ENCODE measurements at regions not wholly inside any gene's neighbourhood (a gene's known extent, or its start where the extent isn't known, plus 50 kb on each side); places are given as distances from the start of the nearest gene placed in this dataset.
A peak's percentile ranks its signal among the peaks of the same experiment; 100 is the strongest.

- TF ChIP-seq TAF1 (IDR thresholded peaks at IDR 0.05; ENCODE audit: borderline replicate concordance, insufficient read depth, low read length) (no peak), POLR2AphosphoS5 (IDR thresholded peaks at IDR 0.05; ENCODE audit: low read depth, low read length) (no peak), REST (IDR thresholded peaks at IDR 0.05; ENCODE audit: insufficient read depth in 1 of 2, low read depth in 2 of 2, low read length in 2 of 2) (no peak), FOXP2 (optimal IDR thresholded peaks at IDR 0.05; ENCODE audit: borderline replicate concordance, extremely low read depth, extremely low read length, insufficient read depth) (no peak), SIN3A (IDR thresholded peaks at IDR 0.05; ENCODE audit: borderline replicate concordance, insufficient read depth, low read length) (no peak)
Observed at GRCh38 chrX:13467243-13467642, 102.2 kb upstream of the EGFL6 start.

GRCh38 chrX:13464599-13465275 lies 104.7 kb upstream of the EGFL6 start:
- TF ChIP-seq FOXP2 (optimal IDR thresholded peaks at IDR 0.05; ENCODE audit: borderline replicate concordance, extremely low read depth, extremely low read length, insufficient read depth): no peak
- TF ChIP-seq POLR2AphosphoS5 (IDR thresholded peaks at IDR 0.05; ENCODE audit: low read depth, low read length): no peak
- TF ChIP-seq SIN3A (IDR thresholded peaks at IDR 0.05; ENCODE audit: borderline replicate concordance, insufficient read depth, low read length): no peak
- no peak for TF ChIP-seq REST (IDR thresholded peaks at IDR 0.05; ENCODE audit: insufficient read depth in 1 of 2, low read depth in 2 of 2, low read length in 2 of 2)
- no peak for TF ChIP-seq TAF1 (IDR thresholded peaks at IDR 0.05; ENCODE audit: borderline replicate concordance, insufficient read depth, low read length)

GRCh38 chrX:13463608-13464007 lies 105.8 kb upstream of the EGFL6 start:
- TF ChIP-seq REST (IDR thresholded peaks at IDR 0.05; ENCODE audit: insufficient read depth in 1 of 2, low read depth in 2 of 2, low read length in 2 of 2): 0 out of 4 replicates have a peak, but pooled peaks of 1 of the 2 experiments have one; percentile 36
- TF ChIP-seq FOXP2 (optimal IDR thresholded peaks at IDR 0.05; ENCODE audit: borderline replicate concordance, extremely low read depth, extremely low read length, insufficient read depth): peak; percentile 81
- no peak for TF ChIP-seq POLR2AphosphoS5 (IDR thresholded peaks at IDR 0.05; ENCODE audit: low read depth, low read length)

GRCh38 chrX:13452283-13452682 lies 117.1 kb upstream of the EGFL6 start:
- TF ChIP-seq REST (IDR thresholded peaks at IDR 0.05; ENCODE audit: insufficient read depth in 1 of 2, low read depth in 2 of 2, low read length in 2 of 2) (no peak), SIN3A (IDR thresholded peaks at IDR 0.05; ENCODE audit: borderline replicate concordance, insufficient read depth, low read length) (no peak), TAF1 (IDR thresholded peaks at IDR 0.05; ENCODE audit: borderline replicate concordance, insufficient read depth, low read length) (no peak), POLR2AphosphoS5 (IDR thresholded peaks at IDR 0.05; ENCODE audit: low read depth, low read length) (no peak), FOXP2 (optimal IDR thresholded peaks at IDR 0.05; ENCODE audit: borderline replicate concordance, extremely low read depth, extremely low read length, insufficient read depth) (no peak)
